ENCODE measurements at regions not wholly inside any gene's neighbourhood (a gene's known extent, or its start where the extent isn't known, plus 50 kb on each side); places are given as distances from the start of the nearest gene placed in this dataset.
"Not testable (repeated sequence)": the region's sequence is repeated elsewhere in the genome, so short reads cannot be mapped to it uniquely, and the experiment has no call there.

DNA sequence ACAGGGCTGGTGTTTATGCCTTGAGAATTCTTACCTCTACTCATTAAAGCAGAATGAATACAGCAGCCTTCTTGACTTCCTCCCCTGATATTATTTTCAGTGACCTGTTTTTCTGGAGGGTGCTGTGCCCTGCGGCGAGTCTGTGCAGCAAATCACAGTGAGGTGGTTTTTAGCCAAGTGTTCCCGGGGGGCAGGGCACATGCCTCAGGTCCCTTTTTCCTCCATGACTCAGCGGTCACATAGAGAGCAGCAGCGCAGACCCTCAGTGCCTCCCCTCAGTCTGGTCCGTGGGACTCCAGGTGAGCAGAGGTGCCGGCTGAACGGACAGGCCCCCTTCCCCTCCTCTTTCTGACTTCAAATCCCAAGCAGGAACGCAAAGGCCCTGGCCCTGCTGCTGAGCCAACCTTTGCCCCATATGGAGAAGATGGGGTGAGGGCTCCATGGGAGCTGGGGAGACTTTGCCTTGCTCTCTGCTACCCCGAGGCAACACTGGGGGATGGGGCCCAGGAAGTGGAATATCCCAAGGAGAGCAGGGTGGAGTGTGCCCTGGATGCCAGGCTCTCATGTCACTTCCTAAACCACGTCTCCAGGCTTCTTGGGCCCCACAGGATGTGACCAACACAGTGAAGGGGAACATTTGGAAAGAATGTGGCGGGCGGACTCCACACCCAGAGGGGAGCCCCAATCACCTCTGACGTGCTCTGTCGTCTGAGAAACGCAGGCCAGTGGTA lies 90.0 kb downstream of the DHRS2 start:
- no peak overlapping the region for H3K4me3 Mint-ChIP-seq
- H3K9me3 Mint-ChIP-seq = no peaks in the 10 kb centered on the region
- H3K4me1 Mint-ChIP-seq = no peaks in the 10 kb centered on the region
- H3K27ac Mint-ChIP-seq = no peak overlapping the region
- H3K36me3 Mint-ChIP-seq = no peaks in the 10 kb centered on the region
- H3K27me3 Mint-ChIP-seq = peaks cover 8 to 15% of the 10 kb centered on the region in 2 donors
- ATAC-seq (replicated peaks) (no peak), DNase-seq (no peak)

DNA sequence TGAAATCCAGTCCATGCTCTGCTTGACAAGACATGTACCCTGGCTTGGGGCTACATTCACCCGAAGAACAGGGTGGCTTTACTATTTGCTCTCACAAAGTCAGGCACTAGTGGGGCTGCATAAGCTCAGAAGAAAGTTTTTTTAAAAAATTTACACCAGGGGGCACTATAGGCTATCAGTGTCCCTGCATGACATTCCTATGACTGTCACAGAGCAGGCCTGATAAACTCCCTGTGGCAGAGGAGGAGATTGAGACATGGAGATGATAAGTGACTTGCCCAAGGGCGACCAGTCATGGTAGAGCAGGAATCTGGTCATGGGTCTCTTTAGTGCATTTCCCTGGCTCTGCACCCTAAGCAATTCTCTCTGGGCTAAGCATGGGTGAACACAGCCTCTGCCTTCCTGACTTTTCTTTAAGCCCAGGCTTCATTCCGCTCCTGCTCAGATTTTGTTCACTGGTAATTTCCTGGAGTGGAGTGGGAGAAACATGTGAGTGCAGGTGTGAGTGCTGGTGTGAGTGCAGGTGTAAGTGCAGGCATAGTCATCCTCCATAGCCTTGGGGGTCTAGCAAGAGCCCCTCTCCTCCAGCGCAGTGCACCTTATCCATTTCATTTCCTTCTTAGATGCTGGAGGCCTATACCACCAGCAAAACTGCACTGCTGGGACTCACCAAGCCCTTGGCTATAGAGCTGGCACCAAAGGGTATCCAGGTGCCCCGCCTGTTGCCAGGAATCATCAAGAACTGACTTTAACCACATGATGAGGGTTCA lies 91.6 kb downstream of the DHRS2 start:
- peaks cover 8 to 15% of the 10 kb centered on the region in 2 donors for H3K27me3 Mint-ChIP-seq
- H3K4me3 Mint-ChIP-seq = no peak overlapping the region
- H3K36me3 Mint-ChIP-seq = no peaks in the 10 kb centered on the region
- H3K27ac Mint-ChIP-seq = no peak overlapping the region
- no peaks in the 10 kb centered on the region for H3K4me1 Mint-ChIP-seq
- DNase-seq (no peak), ATAC-seq (replicated peaks) (peak; percentile 67 to 77)
- no peaks in the 10 kb centered on the region for H3K9me3 Mint-ChIP-seq

DNA sequence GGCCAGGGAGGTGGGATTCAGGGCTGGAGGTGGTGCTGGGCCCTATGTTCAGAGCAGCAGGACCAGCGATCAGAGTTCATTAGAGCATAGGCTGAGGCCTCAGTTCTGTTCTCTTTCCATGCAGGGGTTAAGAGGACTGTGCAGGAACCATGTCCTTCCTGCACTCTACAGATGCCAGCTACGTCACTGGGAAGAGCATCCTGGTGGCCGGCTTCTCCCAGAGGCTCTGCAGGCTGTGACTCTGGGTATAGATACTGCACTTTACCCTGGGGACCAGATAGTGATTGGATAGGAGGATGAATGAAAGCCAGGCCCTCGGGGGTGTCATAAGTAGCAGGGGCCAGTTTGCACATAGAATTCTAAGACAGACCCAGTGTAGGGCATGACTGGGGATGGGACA lies 92.6 kb downstream of the DHRS2 start:
- Mint-ChIP-seq H3K27me3 (peaks cover 8 to 20% of the 10 kb centered on the region in 2 donors), H3K9me3 (peaks cover 0 to under 1% of the 10 kb centered on the region in 2 donors), H3K36me3 (no peaks in the 10 kb centered on the region), H3K4me3 (no peak overlapping the region), H3K27ac (no peak overlapping the region), H3K4me1 (no peaks in the 10 kb centered on the region)
- ATAC-seq (replicated peaks) (no peak), DNase-seq (no peak)

GRCh38 chr14:23729720-23730387 lies 93.7 kb downstream of the DHRS2 start:
- H3K27ac Mint-ChIP-seq = no peak overlapping the region
- H3K4me3 Mint-ChIP-seq = no peak overlapping the region
- DNase-seq = no peak
- H3K36me3 Mint-ChIP-seq = no peaks in the 10 kb centered on the region
- H3K9me3 Mint-ChIP-seq = peaks cover 0 to 2% of the 10 kb centered on the region in 2 donors
- H3K27me3 Mint-ChIP-seq = peaks cover 8 to 14% of the 10 kb centered on the region in 2 donors
- ATAC-seq (replicated peaks) = peak in 1 of 2 donors; percentile 53
- H3K4me1 Mint-ChIP-seq = no peaks in the 10 kb centered on the region

DNA sequence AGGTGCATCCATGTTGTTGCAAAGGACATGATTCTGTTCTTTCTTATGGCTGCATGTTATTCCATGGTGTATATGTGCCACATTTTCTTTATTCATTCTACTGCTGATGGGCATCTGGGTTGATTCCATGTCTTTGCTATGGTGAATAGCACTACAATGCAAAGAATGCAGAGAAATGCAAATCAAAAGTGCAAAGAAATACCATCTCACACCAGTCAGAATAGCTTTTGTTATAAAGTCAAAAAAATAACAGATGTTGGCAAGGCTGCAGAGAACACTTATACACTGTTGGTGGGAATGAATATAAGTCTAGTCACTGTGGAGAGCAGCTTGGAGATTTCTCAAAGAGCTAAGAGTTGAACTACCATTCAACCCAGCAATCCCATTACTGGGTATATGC lies 99.2 kb downstream of the DHRS2 start:
- H3K36me3 Mint-ChIP-seq = peaks cover 0 to 2% of the 10 kb centered on the region in 2 donors
- DNase-seq (no peak), ATAC-seq (replicated peaks) (no peak)
- no peak overlapping the region for H3K27ac Mint-ChIP-seq
- H3K9me3 Mint-ChIP-seq = peaks cover 14 to 15% of the 10 kb centered on the region in 2 donors
- no peaks in the 10 kb centered on the region for H3K4me1 Mint-ChIP-seq
- no peak overlapping the region for H3K4me3 Mint-ChIP-seq
- peaks cover 1 to 7% of the 10 kb centered on the region in 2 donors for H3K27me3 Mint-ChIP-seq

DNA sequence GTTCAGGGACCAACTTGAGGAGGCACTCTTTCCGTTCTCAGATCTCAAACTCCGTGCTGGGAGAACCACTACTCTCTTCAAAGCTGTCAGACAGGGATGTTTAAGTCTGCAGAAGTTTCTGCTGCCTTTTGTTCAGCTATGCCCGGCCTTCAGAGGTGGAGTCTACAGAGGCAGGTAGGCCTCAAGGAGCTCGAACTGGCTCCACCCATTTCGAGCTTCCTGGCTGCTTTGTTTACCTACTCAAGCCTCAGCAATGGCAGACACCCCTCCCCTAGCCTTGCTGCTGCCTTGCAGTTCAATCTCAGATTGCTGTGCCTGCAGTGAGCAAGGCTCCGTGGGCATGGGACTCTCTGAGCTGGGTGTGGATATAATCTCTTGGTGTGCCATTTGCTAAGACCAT lies 108.2 kb downstream of the DHRS2 start:
- not testable (repeated sequence) for H3K4me3 Mint-ChIP-seq; H3K27ac Mint-ChIP-seq; H3K36me3 Mint-ChIP-seq; H3K4me1 Mint-ChIP-seq; DNase-seq; ATAC-seq (replicated peaks)
- H3K27me3 Mint-ChIP-seq = peaks cover 11 to 14% of the 10 kb centered on the region in 2 donors
- H3K9me3 Mint-ChIP-seq = peaks cover 12 to 13% of the 10 kb centered on the region in 2 donors

DNA sequence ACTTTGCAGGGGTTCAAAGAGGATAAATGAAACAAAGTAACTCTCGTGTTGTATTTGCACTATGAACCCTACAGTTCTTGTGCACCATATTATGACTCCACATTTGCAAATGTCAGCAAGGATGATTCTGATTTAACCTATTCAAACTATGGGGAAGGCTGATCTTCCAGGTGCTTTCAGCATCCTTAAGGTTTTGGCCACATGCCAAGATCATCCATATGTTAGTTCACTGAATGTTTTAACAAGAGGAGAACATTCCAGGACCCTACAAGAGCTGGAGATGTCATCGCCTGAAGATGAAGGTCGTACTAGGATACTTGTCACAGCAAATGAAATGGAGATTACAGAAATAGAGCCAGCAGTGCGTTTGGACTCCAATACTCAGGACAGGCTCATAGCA lies 114.2 kb downstream of the DHRS2 start:
- Mint-ChIP-seq H3K27me3 (peaks cover 8 to 12% of the 10 kb centered on the region in 2 donors), H3K4me3 (no peak overlapping the region), H3K27ac (no peak overlapping the region), H3K36me3 (no peaks in the 10 kb centered on the region), H3K4me1 (no peaks in the 10 kb centered on the region), H3K9me3 (no peaks in the 10 kb centered on the region)
- DNase-seq (no peak), ATAC-seq (replicated peaks) (no peak)

GRCh38 chr14:23751616-23752015 lies 115.5 kb downstream of the DHRS2 start:
- Mint-ChIP-seq H3K4me1 (no peaks in the 10 kb centered on the region), H3K9me3 (no peaks in the 10 kb centered on the region), H3K36me3 (no peaks in the 10 kb centered on the region), H3K27me3 (peaks cover 8 to 12% of the 10 kb centered on the region in 2 donors), H3K4me3 (no peak overlapping the region), H3K27ac (no peak overlapping the region)
- DNase-seq = no peak
- ATAC-seq (replicated peaks) = no peak

DNA sequence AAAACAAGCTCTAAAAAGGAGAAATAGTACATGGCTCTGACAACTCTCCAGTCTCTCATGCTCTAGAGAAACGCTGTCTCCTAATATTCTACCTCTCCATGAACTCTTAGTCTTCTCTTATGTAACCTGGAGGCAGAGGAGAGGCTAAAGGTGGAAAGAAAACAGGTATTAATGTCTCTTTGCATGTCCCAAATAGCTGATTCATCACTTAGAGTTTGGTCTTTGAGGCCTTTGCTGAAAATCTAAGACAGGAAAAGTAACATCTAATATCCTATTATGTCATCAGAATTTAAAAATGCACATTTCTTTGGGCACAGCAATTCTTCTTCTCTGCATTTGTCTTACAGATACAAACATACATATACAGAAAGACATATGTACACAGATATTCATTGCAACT lies 127.2 kb downstream of the DHRS2 start:
- Mint-ChIP-seq H3K4me1 (no peaks in the 10 kb centered on the region), H3K27me3 (peaks cover 25 to 37% of the 10 kb centered on the region in 2 donors), H3K4me3 (no peak overlapping the region), H3K27ac (no peak overlapping the region), H3K36me3 (peaks cover 0 to 3% of the 10 kb centered on the region in 2 donors), H3K9me3 (peaks cover 0 to 22% of the 10 kb centered on the region in 2 donors)
- no peak for ATAC-seq (replicated peaks)
- no peak for DNase-seq

- Mint-ChIP-seq H3K9me3 (peaks cover 0 to 6% of the 10 kb centered on the region in 2 donors), H3K27ac (no peak overlapping the region), H3K36me3 (no peaks in the 10 kb centered on the region), H3K27me3 (peaks cover 24 to 31% of the 10 kb centered on the region in 2 donors), H3K4me1 (no peaks in the 10 kb centered on the region), H3K4me3 (no peak overlapping the region)
- no peak for ATAC-seq (replicated peaks)
- no peak for DNase-seq
Observed at GRCh38 chr14:23766737-23767401, 130.7 kb downstream of the DHRS2 start.

GRCh38 chr14:23769221-23769728 lies 133.1 kb downstream of the DHRS2 start:
- peaks cover 27 to 32% of the 10 kb centered on the region in 2 donors for H3K27me3 Mint-ChIP-seq

GRCh38 chr14:23773981-23774380 lies 137.8 kb downstream of the DHRS2 start:
- Mint-ChIP-seq H3K36me3 (no peaks in the 10 kb centered on the region), H3K4me1 (no peaks in the 10 kb centered on the region), H3K27ac (no peak overlapping the region), H3K27me3 (peaks cover 8 to 24% of the 10 kb centered on the region in 2 donors), H3K9me3 (no peaks in the 10 kb centered on the region), H3K4me3 (no peak overlapping the region)
- ATAC-seq (replicated peaks) = no peak
- DNase-seq = no peak

More at GRCh38 chr14:23769221-23769728, 133.1 kb downstream of the DHRS2 start:
- not testable (repeated sequence) for ATAC-seq (replicated peaks); H3K4me3 Mint-ChIP-seq; H3K9me3 Mint-ChIP-seq; H3K36me3 Mint-ChIP-seq; H3K27ac Mint-ChIP-seq; H3K4me1 Mint-ChIP-seq; DNase-seq

DNA sequence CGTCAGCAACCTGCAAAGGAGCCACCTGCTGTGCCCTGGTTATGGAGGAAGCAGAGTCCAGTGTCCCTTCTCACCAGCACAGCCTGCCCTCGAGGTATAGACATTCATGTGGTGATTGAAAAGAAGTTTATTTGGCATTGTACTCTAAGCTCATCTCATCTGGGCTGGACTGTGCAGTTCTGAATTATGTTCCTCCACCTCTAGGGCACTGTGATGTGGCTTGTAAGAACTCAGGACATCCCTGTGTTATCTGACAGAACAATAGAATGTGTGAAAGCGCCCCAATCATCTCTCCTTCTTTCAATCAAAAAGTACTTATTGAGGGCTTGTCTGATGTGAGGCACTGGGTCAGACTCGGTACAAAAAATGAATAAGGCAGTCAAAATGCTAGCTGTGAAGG lies 140.1 kb downstream of the DHRS2 start:
- Mint-ChIP-seq H3K27ac (no peak overlapping the region), H3K27me3 (peaks cover 13 to 29% of the 10 kb centered on the region in 2 donors)

GRCh38 chr14:23785208-23785607 lies 149.0 kb downstream of the DHRS2 start:
- Mint-ChIP-seq H3K27me3 (peaks cover 23 to 36% of the 10 kb centered on the region in 2 donors), H3K4me1 (no peaks in the 10 kb centered on the region), H3K27ac (no peak overlapping the region), H3K9me3 (peaks cover 0 to 2% of the 10 kb centered on the region in 2 donors), H3K4me3 (no peak overlapping the region), H3K36me3 (no peaks in the 10 kb centered on the region)
- ATAC-seq (replicated peaks) (no peak), DNase-seq (no peak)

More for the DNA sequence above, 140.1 kb downstream of the DHRS2 start:
- ATAC-seq (replicated peaks) (no peak), DNase-seq (no peak)
- H3K9me3 Mint-ChIP-seq = peaks cover 0 to 2% of the 10 kb centered on the region in 2 donors
- H3K4me1 Mint-ChIP-seq = no peaks in the 10 kb centered on the region
- H3K4me3 Mint-ChIP-seq = no peak overlapping the region
- H3K36me3 Mint-ChIP-seq = no peaks in the 10 kb centered on the region
